H9 (cell line): ENCODE measurements at regions not wholly inside any gene's neighbourhood (a gene's known extent, or its start where the extent isn't known, plus 50 kb on each side); places are given as distances from the start of the nearest gene placed in this dataset.

Experiments used
- DNase-seq: peaks from one replicate; pipeline ENCODE4 v3.0.0-alpha.2; 2017
- H2AFZ ChIP-seq: one replicate; pipeline ENCODE4 v1.6.1; 2013; ENCODE audit warnings: mild to moderate bottlenecking, low read length, control low read depth, moderate library complexity
- H2AK5ac ChIP-seq: 2 replicates; pipeline ENCODE4 v1.6.1; 2013; ENCODE audit warnings: low read length, control low read depth, mixed read lengths; ENCODE audit not compliant: insufficient read length
- H2BK120ac ChIP-seq: one replicate; pipeline ENCODE4 v1.6.1; 2013; ENCODE audit warnings: low read depth, mild to moderate bottlenecking, low read length, control low read depth, inconsistent platforms; ENCODE audit not compliant: poor library complexity, severe bottlenecking
- H2BK12ac ChIP-seq: 2 replicates; pipeline ENCODE4 v1.6.1; 2013; ENCODE audit warnings: low read length, control low read depth, mixed read lengths, low read depth; ENCODE audit not compliant: insufficient read length
- H2BK15ac ChIP-seq: 2 replicates; pipeline ENCODE4 v1.6.1; 2013; ENCODE audit warnings: low read depth, low read length, control low read depth
- H2BK20ac ChIP-seq: one replicate; pipeline ENCODE4 v1.6.1; 2013; ENCODE audit warnings: low read depth, mild to moderate bottlenecking, low read length, control low read depth, inconsistent platforms; ENCODE audit not compliant: poor library complexity, severe bottlenecking
- H2BK5ac ChIP-seq: 2 replicates; pipeline ENCODE4 v1.6.1; 2013; ENCODE audit warnings: low read length, control low read depth, mixed read lengths; ENCODE audit not compliant: insufficient read length
- H3K14ac ChIP-seq: 2 replicates; pipeline ENCODE4 v1.6.1; 2013; ENCODE audit warnings: low read length, control low read depth; ENCODE audit not compliant: insufficient read depth
- H3K18ac ChIP-seq: 2 replicates; pipeline ENCODE4 v1.6.1; 2013; ENCODE audit warnings: low read depth, mild to moderate bottlenecking, mixed read lengths, low read length, control low read depth; ENCODE audit not compliant: insufficient read length
- H3K23ac ChIP-seq: 2 replicates; pipeline ENCODE4 v1.6.1; 2013; ENCODE audit warnings: low read length, control low read depth, mixed read lengths, low read depth; ENCODE audit not compliant: insufficient read length
- H3K23me2 ChIP-seq: 2 replicates; pipeline ENCODE4 v1.6.1; 2013; ENCODE audit warnings: low read depth, mild to moderate bottlenecking, mixed read lengths, low read length, control low read depth; ENCODE audit not compliant: insufficient read length, poor library complexity, severe bottlenecking
- H3K27ac ChIP-seq: 2 replicates; pipeline ENCODE4 v1.5.1; 2013; ENCODE audit warnings: low read length, control low read depth, mixed read lengths, low read depth; ENCODE audit not compliant: insufficient read length
- H3K27me3 ChIP-seq: 2 replicates; pipeline ENCODE4 v1.6.1; 2013; ENCODE audit warnings: low read length, control low read depth, inconsistent platforms; ENCODE audit not compliant: insufficient read depth
- H3K4ac ChIP-seq: 2 replicates; pipeline ENCODE4 v1.6.1; 2013; ENCODE audit warnings: low read depth, mild to moderate bottlenecking, control low read depth, inconsistent platforms, low read length, moderate library complexity
- H3K4me1 ChIP-seq: 2 replicates; pipeline ENCODE4 v1.6.1; 2013; ENCODE audit warnings: low read length, control low read depth, inconsistent platforms; ENCODE audit not compliant: insufficient read depth
- H3K4me2 ChIP-seq: 2 replicates; pipeline ENCODE4 v1.6.1; 2013; ENCODE audit warnings: low read length, control low read depth, mixed read lengths; ENCODE audit not compliant: insufficient read length, insufficient read depth
- H3K56ac ChIP-seq: 2 replicates; pipeline ENCODE4 v1.6.1; 2013; ENCODE audit warnings: low read depth, mild to moderate bottlenecking, mixed read lengths, low read length, control low read depth; ENCODE audit not compliant: insufficient read length
- H3K79me1 ChIP-seq: 2 replicates; pipeline ENCODE4 v1.6.1; 2013; ENCODE audit warnings: low read depth, mild to moderate bottlenecking, moderate library complexity, low read length, control low read depth, inconsistent platforms; ENCODE audit not compliant: insufficient read depth, poor library complexity, severe bottlenecking
- H3K79me2 ChIP-seq: 2 replicates; pipeline ENCODE4 v1.6.1; 2013; ENCODE audit warnings: low read length, control low read depth, inconsistent platforms; ENCODE audit not compliant: insufficient read depth
- H3K9ac ChIP-seq: 2 replicates; pipeline ENCODE4 v1.6.1; 2013; ENCODE audit warnings: low read length, control low read depth, mixed read lengths; ENCODE audit not compliant: insufficient read length; ENCODE audit errors: extremely low read depth
- H3K9me3 ChIP-seq: one replicate; pipeline ENCODE4 v1.6.1; 2013; ENCODE audit warnings: low read depth, low read length, inconsistent platforms; ENCODE audit not compliant: control insufficient read depth
- H3T11ph ChIP-seq: one replicate; pipeline ENCODE4 v1.6.1; 2013; ENCODE audit warnings: mild to moderate bottlenecking, low read length, control low read depth, inconsistent platforms
- H4K20me1 ChIP-seq: one replicate; pipeline ENCODE4 v1.6.1; 2013; ENCODE audit not compliant: control insufficient read depth, insufficient read length, insufficient read depth
- H4K5ac ChIP-seq: 2 replicates; pipeline ENCODE4 v1.6.1; 2013; ENCODE audit warnings: low read depth, mild to moderate bottlenecking, mixed read lengths, low read length, control low read depth; ENCODE audit not compliant: insufficient read length
- H4K8ac ChIP-seq: replicated peaks from 2 replicates; pipeline ENCODE4 v1.6.1; 2013; ENCODE audit warnings: low read length, control low read depth, mixed read lengths, low read depth; ENCODE audit not compliant: insufficient read length
- H4K91ac ChIP-seq: 2 replicates; pipeline ENCODE4 v1.6.1; 2013; ENCODE audit warnings: low read depth, mild to moderate bottlenecking, moderate library complexity, mixed read lengths, low read length, control low read depth; ENCODE audit not compliant: insufficient read length
- H3K27ac Mint-ChIP-seq, 3 experiments: 2 replicates in 2 of 3; 3 replicates in 1 of 3; pipeline ENCODE4 v1.8.0; 2020 to 2021; ENCODE audit warnings: mixed read lengths in 3 of 3, mild to moderate bottlenecking in 1 of 3, moderate library complexity in 1 of 3
- H3K27me3 Mint-ChIP-seq: 2 replicates; pipeline ENCODE4 v1.8.0; 2021; ENCODE audit warnings: low read depth, mild to moderate bottlenecking, moderate library complexity, mixed read lengths
- H3K36me3 Mint-ChIP-seq, 3 experiments: 2 replicates in 2 of 3; 3 replicates in 1 of 3; pipeline ENCODE4 v1.8.0; 2020 to 2021; ENCODE audit warnings: low read depth in 3 of 3, mixed read lengths in 3 of 3; ENCODE audit not compliant: insufficient read depth in 1 of 3
- H3K4me1 Mint-ChIP-seq, 2 experiments: 2 replicates each; pipeline ENCODE4 v1.8.0; 2020; ENCODE audit warnings: mixed read lengths in 2 of 2
- H3K4me3 Mint-ChIP-seq, 2 experiments: 2 replicates in 1 of 2; 3 replicates in 1 of 2; pipeline ENCODE4 v1.8.0; 2020 to 2021; ENCODE audit warnings: mild to moderate bottlenecking in 2 of 2, mixed read lengths in 2 of 2, moderate library complexity in 1 of 2
- H3K9me3 Mint-ChIP-seq, 2 experiments: 2 replicates in 1 of 2; 3 replicates in 1 of 2; pipeline ENCODE4 v1.8.0; 2020; ENCODE audit warnings: mild to moderate bottlenecking in 2 of 2, mixed read lengths in 2 of 2, moderate library complexity in 1 of 2
- WGBS: extraction: QIAGEN DNeasy Blood & Tissue Kit; methylation state at CpG from one replicate; pipeline ENCODE4 v1.1.7; 2013; ENCODE audit warnings: missing lambda C conversion rate, low lambda C conversion rate, mixed read lengths; ENCODE audit not compliant: insufficient read length; ENCODE audit errors: extremely low coverage; 5-methylcytosine and 5-hydroxymethylcytosine counted together
- TF ChIP-seq, protein P1 (sequence below): fragments of 200-600 bp; sonication (generic); conservative IDR thresholded peaks from 3 replicates; pipeline ENCODE4 v1.8.0; 2021; ENCODE audit warnings: antibody characterized with exemption, mild to moderate bottlenecking

GRCh38 chr12:62045211-62045610 lies 215.0 kb upstream of the USP15 start:
- Histone ChIP-seq H3K79me1 (no peaks in the 10 kb centered on the region), H3K14ac (no peak overlapping the region), H3K23ac (no peak overlapping the region), H3K23me2 (no peaks in the 10 kb centered on the region), H2BK12ac (no peak overlapping the region), H4K8ac (no peak overlapping the region), H3K4ac (no peak overlapping the region), H2AFZ (no peak overlapping the region), H2AK5ac (no peak overlapping the region), H3T11ph (no peak overlapping the region), H2BK20ac (no peak overlapping the region), H4K91ac (no peak overlapping the region), H4K20me1 (no peaks in the 10 kb centered on the region), H3K79me2 (no peaks in the 10 kb centered on the region), H3K4me1 (no peaks in the 10 kb centered on the region), H2BK5ac (no peak overlapping the region), H3K9me3 (peaks cover 5% of the 10 kb centered on the region), H3K18ac (no peak overlapping the region), H2BK15ac (no peak overlapping the region), H4K5ac (no peak overlapping the region), H3K4me2 (no peak overlapping the region), H2BK120ac (no peak overlapping the region), H3K56ac (no peak overlapping the region), H3K27ac (no peak overlapping the region), H3K27me3 (no peaks in the 10 kb centered on the region), H3K9ac (no peak overlapping the region)
- no peaks in the 10 kb centered on the region for H3K27me3 Mint-ChIP-seq
- no peak overlapping the region for H3K4me3 Mint-ChIP-seq
- peaks cover 4 to 10% of the 10 kb centered on the region in 2 experiments; a peak in 3 of 4 replicates for H3K4me1 Mint-ChIP-seq
- peaks cover 0 to 6% (median 3%) of the 10 kb centered on the region in 3 experiments; a peak in 4 of 7 replicates for H3K36me3 Mint-ChIP-seq
- no CpG with 5 or more reads among the region's 2 CpGs for WGBS
- TF ChIP-seq, protein P1, sequence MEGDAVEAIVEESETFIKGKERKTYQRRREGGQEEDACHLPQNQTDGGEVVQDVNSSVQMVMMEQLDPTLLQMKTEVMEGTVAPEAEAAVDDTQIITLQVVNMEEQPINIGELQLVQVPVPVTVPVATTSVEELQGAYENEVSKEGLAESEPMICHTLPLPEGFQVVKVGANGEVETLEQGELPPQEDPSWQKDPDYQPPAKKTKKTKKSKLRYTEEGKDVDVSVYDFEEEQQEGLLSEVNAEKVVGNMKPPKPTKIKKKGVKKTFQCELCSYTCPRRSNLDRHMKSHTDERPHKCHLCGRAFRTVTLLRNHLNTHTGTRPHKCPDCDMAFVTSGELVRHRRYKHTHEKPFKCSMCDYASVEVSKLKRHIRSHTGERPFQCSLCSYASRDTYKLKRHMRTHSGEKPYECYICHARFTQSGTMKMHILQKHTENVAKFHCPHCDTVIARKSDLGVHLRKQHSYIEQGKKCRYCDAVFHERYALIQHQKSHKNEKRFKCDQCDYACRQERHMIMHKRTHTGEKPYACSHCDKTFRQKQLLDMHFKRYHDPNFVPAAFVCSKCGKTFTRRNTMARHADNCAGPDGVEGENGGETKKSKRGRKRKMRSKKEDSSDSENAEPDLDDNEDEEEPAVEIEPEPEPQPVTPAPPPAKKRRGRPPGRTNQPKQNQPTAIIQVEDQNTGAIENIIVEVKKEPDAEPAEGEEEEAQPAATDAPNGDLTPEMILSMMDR = no peak
- H3K9me3 Mint-ChIP-seq = peaks cover 4 to 5% of the 10 kb centered on the region in 2 experiments
- no peak for DNase-seq
- H3K27ac Mint-ChIP-seq = no peak overlapping the region
